Prostate gland (tissue), 2 donors: ENCODE measurements at regions not wholly inside any gene's neighbourhood (a gene's known extent, or its start where the extent isn't known, plus 50 kb on each side); places are given as distances from the start of the nearest gene placed in this dataset.

ENCODE experiments used
- DNase-seq: peaks from one replicate; pipeline ENCODE4 v3.0.0-alpha.2; 2019; ENCODE audit warnings: low spot score
- H3K27ac ChIP-seq, 2 donors: fragments of 200-600 bp; sonication (generic); 2 replicates each; pipeline ENCODE4 v1.5.1; 2017 to 2019
- H3K27me3 ChIP-seq: fragments of 200-600 bp; sonication (generic); replicated peaks from 2 replicates; pipeline ENCODE4 v1.5.1; 2019; ENCODE audit not compliant: insufficient read depth
- H3K36me3 ChIP-seq, 2 donors: fragments of 200-600 bp; sonication (generic); 1 replicate in 1 of 2; 2 replicates in 1 of 2; pipeline versions ENCODE4 v1.5.1 to v1.8.1; 2017 to 2019
- H3K4me1 ChIP-seq: fragments of 200-600 bp; sonication (generic); replicated peaks from 2 replicates; pipeline ENCODE4 v1.5.1; 2019
- H3K4me3 ChIP-seq, 2 donors: fragments of 200-600 bp; sonication (generic); 2 replicates each; pipeline ENCODE4 v1.5.1; 2017 to 2019
- H3K9me3 ChIP-seq: fragments of 200-600 bp; sonication (generic); 2 replicates; pipeline ENCODE4 v1.5.1; 2017
- POLR2A ChIP-seq: fragments of 450-650 bp; IDR thresholded peaks from one replicate; pipeline ENCODE4 v1.6.1; 2016; ENCODE audit warnings: antibody characterized with exemption, mild to moderate bottlenecking
- POLR2AphosphoS5 ChIP-seq: sonication (generic); formaldehyde crosslinking; IDR thresholded peaks from one replicate; pipeline ENCODE4 v1.6.1; 2017; ENCODE audit warnings: antibody characterized with exemption
- WGBS: methylation state at CpG from one replicate; pipeline ENCODE4 v1.1.5; 2018; 5-methylcytosine and 5-hydroxymethylcytosine counted together
- intact Hi-C: fragments of 100-400 bp; cut with DNase I; formaldehyde crosslinking; loops from one replicate; pipeline ENCODE4 v1.14.2; 2022
- TF ChIP-seq, protein P1 (sequence below), 4 experiments: fragments of 200-600 bp in 2 of 4; fragments of 450-650 bp in 2 of 4; sonication (generic) in 2 of 4; IDR thresholded peaks; 1 replicate in 3 of 4; 2 replicates in 1 of 4; pipeline ENCODE4 v1.5.1; 2016 to 2019; ENCODE audit warnings: antibody characterized with exemption in 4 of 4, mild to moderate bottlenecking in 2 of 4, moderate library complexity in 2 of 4

DNA sequence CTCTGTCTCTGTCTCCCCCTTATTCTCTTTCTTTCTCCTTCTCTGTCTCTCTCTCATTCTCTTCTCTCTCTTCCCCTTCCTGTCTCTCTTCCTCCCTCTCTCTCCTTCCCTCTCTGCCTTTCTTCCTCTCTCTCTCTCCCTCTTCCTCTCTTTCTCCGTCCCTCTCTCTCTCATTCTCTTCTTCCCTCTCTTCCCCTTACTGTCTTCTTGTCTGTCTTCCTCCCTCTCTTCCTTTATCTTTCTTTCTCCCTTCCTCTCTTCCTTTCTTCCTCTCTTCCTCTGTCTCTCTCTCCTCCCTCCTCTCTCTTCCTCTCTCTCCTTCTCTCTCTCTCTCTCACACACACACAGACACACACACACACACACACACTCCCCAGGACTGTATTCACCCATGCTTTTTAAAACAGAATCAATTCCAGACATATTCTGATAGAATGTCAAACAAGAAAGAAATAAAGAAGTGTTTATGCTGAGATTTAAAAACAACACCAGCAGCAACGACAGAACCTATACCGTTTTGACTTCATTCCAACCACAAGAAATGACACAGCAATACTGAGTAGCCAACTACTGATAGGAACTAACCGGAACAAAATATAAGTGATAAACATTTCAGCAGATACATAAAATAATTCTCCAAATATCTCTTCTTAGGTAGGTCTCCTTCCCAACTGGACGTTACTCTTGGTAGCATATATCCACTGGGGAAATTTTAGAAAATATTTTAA is 296.7 kb downstream of the ASMT start:
- DNase-seq = no peak
- H3K4me3 ChIP-seq = no peak overlapping the region
- WGBS = 68% methylated on average over 5 of the region's 5 CpGs
- H3K9me3 ChIP-seq = no peaks in the 10 kb centered on the region
- TF ChIP-seq POLR2A = no peak
- no peak for TF ChIP-seq POLR2AphosphoS5
- TF ChIP-seq, protein P1, sequence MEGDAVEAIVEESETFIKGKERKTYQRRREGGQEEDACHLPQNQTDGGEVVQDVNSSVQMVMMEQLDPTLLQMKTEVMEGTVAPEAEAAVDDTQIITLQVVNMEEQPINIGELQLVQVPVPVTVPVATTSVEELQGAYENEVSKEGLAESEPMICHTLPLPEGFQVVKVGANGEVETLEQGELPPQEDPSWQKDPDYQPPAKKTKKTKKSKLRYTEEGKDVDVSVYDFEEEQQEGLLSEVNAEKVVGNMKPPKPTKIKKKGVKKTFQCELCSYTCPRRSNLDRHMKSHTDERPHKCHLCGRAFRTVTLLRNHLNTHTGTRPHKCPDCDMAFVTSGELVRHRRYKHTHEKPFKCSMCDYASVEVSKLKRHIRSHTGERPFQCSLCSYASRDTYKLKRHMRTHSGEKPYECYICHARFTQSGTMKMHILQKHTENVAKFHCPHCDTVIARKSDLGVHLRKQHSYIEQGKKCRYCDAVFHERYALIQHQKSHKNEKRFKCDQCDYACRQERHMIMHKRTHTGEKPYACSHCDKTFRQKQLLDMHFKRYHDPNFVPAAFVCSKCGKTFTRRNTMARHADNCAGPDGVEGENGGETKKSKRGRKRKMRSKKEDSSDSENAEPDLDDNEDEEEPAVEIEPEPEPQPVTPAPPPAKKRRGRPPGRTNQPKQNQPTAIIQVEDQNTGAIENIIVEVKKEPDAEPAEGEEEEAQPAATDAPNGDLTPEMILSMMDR (IDR thresholded peaks at IDR 0.05) = no peak
- no peaks in the 10 kb centered on the region for H3K27me3 ChIP-seq
- no peaks in the 10 kb centered on the region for H3K36me3 ChIP-seq
- H3K27ac ChIP-seq = no peak overlapping the region
- intact Hi-C loops = no loop called here
- no peaks in the 10 kb centered on the region for H3K4me1 ChIP-seq

DNA sequence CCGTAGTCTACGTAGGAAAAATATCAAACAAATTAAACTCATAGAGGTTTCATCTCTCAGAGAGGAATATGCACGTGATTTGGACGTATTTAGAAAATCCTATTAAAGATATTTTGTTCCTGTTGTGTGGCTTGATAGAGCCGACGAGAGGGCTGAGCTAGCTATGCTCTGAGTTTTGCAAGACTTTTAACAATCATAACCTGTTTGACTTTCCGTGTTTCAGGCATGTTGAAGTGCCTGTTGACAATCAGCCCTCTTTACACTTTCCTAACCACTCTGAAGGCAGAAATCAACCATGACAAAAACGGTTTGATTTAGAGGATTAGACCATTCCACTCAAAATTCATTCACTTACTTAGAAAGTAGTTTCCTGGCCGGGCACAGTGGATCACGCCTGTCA is 297.3 kb downstream of the ASMT start:
- Histone ChIP-seq H3K4me3 (no peak overlapping the region), H3K9me3 (no peaks in the 10 kb centered on the region), H3K36me3 (no peaks in the 10 kb centered on the region), H3K4me1 (no peaks in the 10 kb centered on the region), H3K27ac (no peak overlapping the region), H3K27me3 (no peaks in the 10 kb centered on the region)
- no peak for DNase-seq
- intact Hi-C loops = no loop called here
- 85% methylated on average over 10 of the region's 10 CpGs for WGBS
- TF ChIP-seq, protein P1 (IDR thresholded peaks at IDR 0.05) = no peak
- TF ChIP-seq POLR2A (no peak), POLR2AphosphoS5 (no peak)

DNA sequence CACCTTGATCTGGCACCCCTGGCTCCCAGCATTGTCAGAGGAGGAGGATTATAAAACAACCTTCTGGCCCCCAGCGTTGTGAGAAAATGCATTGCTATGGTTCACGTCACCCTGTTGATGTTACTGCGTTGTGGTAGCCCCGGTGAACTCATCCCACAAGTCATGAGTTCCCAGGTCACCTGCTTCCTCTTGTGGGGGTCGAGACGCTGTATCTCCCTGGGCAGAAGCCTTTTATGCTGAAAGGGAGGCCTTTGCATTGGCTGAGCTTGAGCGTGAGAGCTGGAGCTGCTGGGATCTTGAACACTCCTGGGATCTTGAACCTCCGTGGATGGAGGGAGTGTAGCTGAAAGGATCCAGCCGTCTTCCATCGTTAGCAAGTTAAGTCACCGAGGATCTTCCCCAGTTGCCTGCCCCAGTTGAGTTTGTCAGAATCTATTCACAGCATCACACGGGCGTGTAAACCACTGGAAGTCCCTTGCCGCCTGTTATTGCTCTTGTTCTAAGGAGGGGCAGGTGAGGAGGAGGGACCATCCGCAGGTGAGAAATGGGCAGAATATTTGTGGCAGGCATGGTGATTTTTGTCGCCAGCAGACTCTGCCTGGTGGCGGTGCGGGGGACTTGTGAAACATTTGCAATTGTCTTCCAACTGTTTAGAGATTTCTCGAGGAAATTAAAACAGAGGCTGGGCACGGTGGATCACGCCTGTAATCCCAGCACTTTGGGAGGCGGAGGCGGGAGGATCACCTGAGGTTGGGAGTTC is 299.9 kb downstream of the ASMT start:
- TF ChIP-seq, protein P1 (IDR thresholded peaks at IDR 0.05) = no peak
- DNase-seq = no peak
- H3K4me1 ChIP-seq = no peaks in the 10 kb centered on the region
- H3K4me3 ChIP-seq = no peak overlapping the region
- no peaks in the 10 kb centered on the region for H3K27me3 ChIP-seq
- H3K27ac ChIP-seq = no peak overlapping the region
- H3K36me3 ChIP-seq = no peaks in the 10 kb centered on the region
- WGBS = 86% methylated on average over 23 of the region's 23 CpGs
- intact Hi-C loops = no loop called here
- no peaks in the 10 kb centered on the region for H3K9me3 ChIP-seq

DNA sequence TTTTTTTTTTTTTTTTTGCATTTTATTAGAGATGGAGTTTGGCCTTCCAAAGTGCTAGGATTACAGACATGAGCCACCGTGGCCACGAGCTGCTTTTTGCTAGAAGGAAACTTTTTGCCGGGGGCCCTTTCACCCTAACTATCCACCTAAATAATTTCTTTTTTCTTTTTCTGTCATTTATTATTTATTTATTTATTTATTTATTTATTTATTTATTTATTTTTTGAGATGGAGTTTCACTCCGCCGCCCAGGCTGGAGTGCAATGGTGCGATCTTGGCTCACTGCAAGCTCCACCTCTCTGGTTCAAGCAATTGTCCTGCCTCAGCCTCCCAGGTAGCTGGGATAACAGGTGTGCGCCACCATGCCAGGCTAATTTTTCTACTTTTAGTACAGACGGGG is 303.9 kb downstream of the ASMT start:
- no peak overlapping the region for H3K27ac ChIP-seq
- intact Hi-C loops = no loop called here
- no peak for DNase-seq
- no peaks in the 10 kb centered on the region for H3K27me3 ChIP-seq
- 92% methylated on average over 8 of the region's 8 CpGs for WGBS
- H3K4me1 ChIP-seq = no peaks in the 10 kb centered on the region
- H3K4me3 ChIP-seq = no peak overlapping the region
- H3K9me3 ChIP-seq = no peaks in the 10 kb centered on the region
- H3K36me3 ChIP-seq = no peaks in the 10 kb centered on the region
- TF ChIP-seq POLR2AphosphoS5 = no peak
- no peak for TF ChIP-seq POLR2A
- TF ChIP-seq, protein P1 (IDR thresholded peaks at IDR 0.05) = no peak

DNA sequence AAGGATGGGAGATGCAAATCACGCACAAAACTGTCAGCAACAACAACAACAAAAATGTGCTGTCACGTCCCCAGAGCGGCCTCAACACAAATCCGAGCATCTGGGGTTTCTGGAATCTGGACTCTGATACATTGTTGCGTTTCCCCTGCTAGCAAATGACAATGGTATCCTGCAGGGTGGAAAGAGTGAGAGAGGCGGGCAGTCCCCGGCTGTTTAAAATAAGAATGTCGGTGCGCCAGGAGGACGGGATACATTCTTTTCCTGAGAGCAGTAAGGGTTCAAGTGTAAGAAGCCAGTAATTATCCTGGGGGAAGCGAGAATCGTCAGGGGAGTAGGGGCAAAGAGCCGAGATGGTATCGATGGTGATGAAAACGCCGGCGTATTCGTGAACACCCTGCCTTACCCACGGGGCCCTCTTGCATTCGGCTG is 310.2 kb downstream of the ASMT start:
- intact Hi-C loops = no loop called here
- DNase-seq = no peak
- Histone ChIP-seq H3K9me3 (no peaks in the 10 kb centered on the region), H3K4me3 (no peak overlapping the region), H3K4me1 (no peaks in the 10 kb centered on the region), H3K27me3 (no peaks in the 10 kb centered on the region), H3K27ac (no peak overlapping the region), H3K36me3 (no peaks in the 10 kb centered on the region)
- 6% methylated on average over 20 of the region's 20 CpGs for WGBS
- TF ChIP-seq, protein P1 (IDR thresholded peaks at IDR 0.05) = no peak
- TF ChIP-seq POLR2A (no peak), POLR2AphosphoS5 (no peak)
